ENCODE measurements at regions not wholly inside any gene's neighbourhood (a gene's known extent, or its start where the extent isn't known, plus 50 kb on each side); places are given as distances from the start of the nearest gene placed in this dataset.
"Not testable (repeated sequence)": the region's sequence is repeated elsewhere in the genome, so short reads cannot be mapped to it uniquely, and the experiment has no call there.

- H3K4me1 Mint-ChIP-seq: no peaks in the 10 kb centered on the region
- CTCF ChIA-PET: no interaction called here
- no peak overlapping the region for H3K4me3 Mint-ChIP-seq
- POLR2A ChIA-PET: no interaction called here
- intact Hi-C loops (cut with DNase I, micrococcal nuclease): no loop called here
- H3K36me3 Mint-ChIP-seq (ENCODE audit: low read depth): no peaks in the 10 kb centered on the region
- DNase-seq (no peak), ATAC-seq (no peak)
- H3K9me3 Mint-ChIP-seq (ENCODE audit: low read depth): no peaks in the 10 kb centered on the region
- H3K27me3 Mint-ChIP-seq: no peaks in the 10 kb centered on the region
- H3K27ac Mint-ChIP-seq: no peak overlapping the region
Observed at GRCh38 chr11:89545691-89546090, 54.5 kb upstream of the NOX4 start.

DNA sequence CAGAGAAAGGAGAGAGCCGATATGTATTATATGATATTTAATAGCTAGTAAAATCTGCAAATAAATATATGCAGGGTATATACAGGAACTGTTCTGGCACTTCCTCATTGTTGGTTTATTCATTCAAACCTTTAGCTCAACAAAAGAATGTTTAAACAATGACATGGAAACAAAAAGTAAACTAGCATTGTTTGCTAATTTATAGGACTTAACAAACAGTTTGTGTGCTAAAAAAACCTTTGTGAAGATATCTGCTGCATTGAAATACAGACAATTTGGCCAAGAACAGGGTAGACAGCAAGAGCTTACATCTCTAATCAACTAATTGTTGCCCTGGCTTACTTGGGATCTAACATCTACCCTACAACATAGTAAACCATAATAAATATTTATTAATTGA is 64.6 kb upstream of the NOX4 start:
- H3K36me3 Mint-ChIP-seq (ENCODE audit: low read depth); H3K27me3 Mint-ChIP-seq; H3K4me1 Mint-ChIP-seq; DNase-seq; CTCF ChIA-PET; POLR2A ChIA-PET; ATAC-seq; H3K4me3 Mint-ChIP-seq; intact Hi-C loops (cut with DNase I, micrococcal nuclease); H3K9me3 Mint-ChIP-seq (ENCODE audit: low read depth); H3K27ac Mint-ChIP-seq: not testable (repeated sequence)

GRCh38 chr11:89556731-89557707 is 65.8 kb upstream of the NOX4 start:
- H3K4me1 Mint-ChIP-seq; H3K27me3 Mint-ChIP-seq; H3K27ac Mint-ChIP-seq; POLR2A ChIA-PET; H3K36me3 Mint-ChIP-seq (ENCODE audit: low read depth); H3K4me3 Mint-ChIP-seq; CTCF ChIA-PET; intact Hi-C loops (cut with DNase I, micrococcal nuclease); H3K9me3 Mint-ChIP-seq (ENCODE audit: low read depth); DNase-seq; ATAC-seq: not testable (repeated sequence)

GRCh38 chr11:89560598-89560997 is 69.4 kb upstream of the NOX4 start:
- H3K27ac Mint-ChIP-seq; POLR2A ChIA-PET; ATAC-seq; H3K36me3 Mint-ChIP-seq (ENCODE audit: low read depth); CTCF ChIA-PET; DNase-seq; H3K4me3 Mint-ChIP-seq; H3K4me1 Mint-ChIP-seq; H3K27me3 Mint-ChIP-seq; H3K9me3 Mint-ChIP-seq (ENCODE audit: low read depth); intact Hi-C loops (cut with DNase I, micrococcal nuclease): not testable (repeated sequence)

DNA sequence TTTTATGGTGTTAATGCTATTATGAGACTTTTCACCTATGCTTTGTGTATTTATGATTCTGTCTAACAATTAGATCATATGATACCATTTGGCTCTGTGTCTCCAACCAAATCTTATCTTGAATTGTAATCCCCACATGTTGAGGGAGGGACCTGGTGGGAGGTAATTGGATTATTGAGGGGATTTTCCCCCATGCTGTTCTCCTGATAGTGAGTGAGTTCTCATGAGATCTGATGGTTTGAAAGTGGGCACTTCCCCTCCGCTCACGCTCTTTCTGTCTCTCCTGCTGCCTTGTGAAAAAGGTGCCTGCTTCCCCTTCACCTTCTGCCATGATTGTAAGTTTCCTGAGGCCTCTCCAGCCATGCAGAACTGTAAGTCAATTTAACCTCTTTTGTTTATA is 71.6 kb upstream of the NOX4 start:
- H3K4me3 Mint-ChIP-seq; H3K27ac Mint-ChIP-seq; H3K27me3 Mint-ChIP-seq; POLR2A ChIA-PET; ATAC-seq; H3K9me3 Mint-ChIP-seq (ENCODE audit: low read depth); H3K36me3 Mint-ChIP-seq (ENCODE audit: low read depth); H3K4me1 Mint-ChIP-seq; intact Hi-C loops (cut with DNase I, micrococcal nuclease); DNase-seq; CTCF ChIA-PET: not testable (repeated sequence)

GRCh38 chr11:89566972-89567371 is 75.8 kb upstream of the NOX4 start:
- CTCF ChIA-PET: no interaction called here

DNA sequence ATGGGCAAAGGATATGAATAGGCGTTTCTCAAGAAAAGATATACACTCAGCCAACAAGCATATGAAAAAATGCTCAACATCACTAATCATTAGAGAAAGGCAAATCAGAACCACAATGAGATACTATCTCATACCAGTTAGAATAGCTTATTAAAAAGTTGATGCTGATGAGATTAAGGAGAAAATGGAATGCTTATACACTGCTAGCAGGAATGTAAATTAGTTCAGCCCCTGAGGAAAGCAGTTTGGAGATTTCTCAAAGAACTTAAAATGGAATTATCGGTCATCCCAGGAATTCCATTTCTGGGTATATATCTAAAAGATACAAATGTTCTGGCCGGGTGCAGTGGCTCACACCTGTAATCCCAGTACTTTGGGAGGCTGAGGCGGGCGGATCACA is 78.2 kb upstream of the NOX4 start:
- H3K9me3 Mint-ChIP-seq (ENCODE audit: low read depth); H3K27ac Mint-ChIP-seq; H3K36me3 Mint-ChIP-seq (ENCODE audit: low read depth); H3K4me3 Mint-ChIP-seq; intact Hi-C loops (cut with DNase I, micrococcal nuclease); H3K27me3 Mint-ChIP-seq; H3K4me1 Mint-ChIP-seq; ATAC-seq; CTCF ChIA-PET; DNase-seq; POLR2A ChIA-PET: not testable (repeated sequence)

More at GRCh38 chr11:89566972-89567371, 75.8 kb upstream of the NOX4 start:
- H3K4me1 Mint-ChIP-seq: no peaks in the 10 kb centered on the region
- H3K4me3 Mint-ChIP-seq: no peak overlapping the region
- DNase-seq (no peak), ATAC-seq (no peak)
- POLR2A ChIA-PET: no interaction called here
- no peaks in the 10 kb centered on the region for H3K27me3 Mint-ChIP-seq
- no peaks in the 10 kb centered on the region for H3K36me3 Mint-ChIP-seq (ENCODE audit: low read depth)
- no peak overlapping the region for H3K27ac Mint-ChIP-seq
- no peaks in the 10 kb centered on the region for H3K9me3 Mint-ChIP-seq (ENCODE audit: low read depth)
- intact Hi-C loops (cut with DNase I, micrococcal nuclease): no loop called here

DNA sequence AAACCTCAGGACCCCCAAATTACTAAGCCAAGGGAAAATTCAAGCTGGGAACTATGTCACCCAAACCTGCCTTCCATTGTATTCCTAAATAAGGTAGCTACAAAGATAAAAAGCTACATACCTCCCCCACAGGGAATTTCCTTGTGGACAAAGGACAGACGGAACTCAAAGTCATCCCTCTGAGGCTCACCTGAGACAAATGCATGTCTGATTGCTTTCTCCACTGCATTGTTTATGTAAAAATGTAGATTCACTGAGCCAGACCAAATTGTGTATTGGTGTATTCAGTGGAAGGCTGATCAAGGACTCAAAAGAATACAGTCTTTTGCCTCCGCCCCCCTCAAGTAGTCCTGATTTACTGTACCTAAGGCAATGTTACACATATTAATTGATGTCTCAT is 80.5 kb upstream of the NOX4 start:
- CTCF ChIA-PET; H3K27ac Mint-ChIP-seq; ATAC-seq; intact Hi-C loops (cut with DNase I, micrococcal nuclease); DNase-seq; H3K36me3 Mint-ChIP-seq (ENCODE audit: low read depth); H3K9me3 Mint-ChIP-seq (ENCODE audit: low read depth); POLR2A ChIA-PET; H3K4me3 Mint-ChIP-seq; H3K27me3 Mint-ChIP-seq; H3K4me1 Mint-ChIP-seq: not testable (repeated sequence)

GRCh38 chr11:89575846-89576245 is 84.7 kb upstream of the NOX4 start:
- CTCF ChIA-PET; H3K36me3 Mint-ChIP-seq (ENCODE audit: low read depth); H3K9me3 Mint-ChIP-seq (ENCODE audit: low read depth); H3K4me1 Mint-ChIP-seq; POLR2A ChIA-PET; DNase-seq; intact Hi-C loops (cut with DNase I, micrococcal nuclease); H3K27ac Mint-ChIP-seq; H3K27me3 Mint-ChIP-seq; H3K4me3 Mint-ChIP-seq; ATAC-seq: not testable (repeated sequence)

- DNase-seq; H3K27me3 Mint-ChIP-seq; CTCF ChIA-PET; intact Hi-C loops (cut with DNase I, micrococcal nuclease); POLR2A ChIA-PET; H3K27ac Mint-ChIP-seq; H3K4me3 Mint-ChIP-seq; H3K36me3 Mint-ChIP-seq (ENCODE audit: low read depth); H3K4me1 Mint-ChIP-seq; ATAC-seq; H3K9me3 Mint-ChIP-seq (ENCODE audit: low read depth): not testable (repeated sequence)
Observed at GRCh38 chr11:89577428-89577827, 86.3 kb upstream of the NOX4 start.

DNA sequence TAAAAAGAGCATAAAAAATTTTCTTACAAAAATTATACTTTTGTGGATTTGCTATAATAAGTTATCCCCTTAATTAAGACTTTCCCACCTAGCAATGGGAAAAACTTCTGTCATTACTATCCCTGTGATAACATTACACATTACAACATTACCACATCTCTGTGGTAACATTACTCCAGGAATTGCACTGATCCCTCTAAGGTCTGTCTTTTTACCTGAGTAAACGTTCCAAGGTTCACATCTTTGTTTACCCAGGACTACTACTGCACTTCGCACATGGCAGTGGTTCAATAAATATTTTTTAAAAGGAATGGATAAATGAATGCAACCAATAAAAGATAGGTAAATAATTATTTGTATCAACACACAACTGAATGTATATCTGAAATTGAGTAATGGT is 92.4 kb upstream of the NOX4 start:
- CTCF ChIA-PET: no interaction called here
- intact Hi-C loops (cut with DNase I, micrococcal nuclease): no loop called here
- Mint-ChIP-seq H3K4me3 (no peak overlapping the region), H3K27ac (no peak overlapping the region), H3K4me1 (no peaks in the 10 kb centered on the region), H3K9me3 (ENCODE audit: low read depth) (no peaks in the 10 kb centered on the region), H3K36me3 (ENCODE audit: low read depth) (no peaks in the 10 kb centered on the region), H3K27me3 (no peaks in the 10 kb centered on the region)
- DNase-seq (no peak), ATAC-seq (no peak)
- POLR2A ChIA-PET: no interaction called here

- POLR2A ChIA-PET; intact Hi-C loops (cut with DNase I, micrococcal nuclease); H3K27ac Mint-ChIP-seq; ATAC-seq; H3K9me3 Mint-ChIP-seq (ENCODE audit: low read depth); H3K27me3 Mint-ChIP-seq; H3K4me1 Mint-ChIP-seq; DNase-seq; H3K4me3 Mint-ChIP-seq; H3K36me3 Mint-ChIP-seq (ENCODE audit: low read depth); CTCF ChIA-PET: not testable (repeated sequence)
Observed at GRCh38 chr11:89585046-89585445, 93.9 kb upstream of the NOX4 start.

Measured in activated CD4-positive, alpha-beta T cell treated with anti-CD3 and anti-CD28 coated beads for 36 hours (primary cell).